ENCODE measurements at regions not wholly inside any gene's neighbourhood (a gene's known extent, or its start where the extent isn't known, plus 50 kb on each side); places are given as distances from the start of the nearest gene placed in this dataset.

GRCh38 chr5:116763987-116764866 lies 189.6 kb upstream of the SEMA6A start:
- Mint-ChIP-seq H3K27me3 (ENCODE audit: low read depth) (no peaks in the 10 kb centered on the region), H3K27ac (no peak overlapping the region), H3K4me3 (no peak overlapping the region), H3K9me3 (no peaks in the 10 kb centered on the region), H3K4me1 (peaks cover 58% of the 10 kb centered on the region), H3K36me3 (no peaks in the 10 kb centered on the region)
- no peak for DNase-seq (ENCODE audit: low spot score)
- ChIA-PET POLR2A (interaction anchor here (1.2 kb wide), 1 partner anchor 9 kb away, joined by 3 read pairs; no protein-coding TSS in a partner anchor), CTCF (interaction anchor here (1.1 to 1.3 kb wide), 3 partner anchors 9 to 690 kb away, joined by 3 read pairs; no protein-coding TSS in a partner anchor)
- TF ChIP-seq, protein P1, sequence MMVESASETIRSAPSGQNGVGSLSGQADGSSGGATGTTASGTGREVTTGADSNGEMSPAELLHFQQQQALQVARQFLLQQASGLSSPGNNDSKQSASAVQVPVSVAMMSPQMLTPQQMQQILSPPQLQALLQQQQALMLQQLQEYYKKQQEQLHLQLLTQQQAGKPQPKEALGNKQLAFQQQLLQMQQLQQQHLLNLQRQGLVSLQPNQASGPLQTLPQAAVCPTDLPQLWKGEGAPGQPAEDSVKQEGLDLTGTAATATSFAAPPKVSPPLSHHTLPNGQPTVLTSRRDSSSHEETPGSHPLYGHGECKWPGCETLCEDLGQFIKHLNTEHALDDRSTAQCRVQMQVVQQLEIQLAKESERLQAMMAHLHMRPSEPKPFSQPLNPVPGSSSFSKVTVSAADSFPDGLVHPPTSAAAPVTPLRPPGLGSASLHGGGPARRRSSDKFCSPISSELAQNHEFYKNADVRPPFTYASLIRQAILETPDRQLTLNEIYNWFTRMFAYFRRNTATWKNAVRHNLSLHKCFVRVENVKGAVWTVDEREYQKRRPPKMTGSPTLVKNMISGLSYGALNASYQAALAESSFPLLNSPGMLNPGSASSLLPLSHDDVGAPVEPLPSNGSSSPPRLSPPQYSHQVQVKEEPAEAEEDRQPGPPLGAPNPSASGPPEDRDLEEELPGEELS (CRISPR knock-in tag; IDR thresholded peaks at IDR 0.05): no peak
- TF ChIP-seq, protein P2, sequence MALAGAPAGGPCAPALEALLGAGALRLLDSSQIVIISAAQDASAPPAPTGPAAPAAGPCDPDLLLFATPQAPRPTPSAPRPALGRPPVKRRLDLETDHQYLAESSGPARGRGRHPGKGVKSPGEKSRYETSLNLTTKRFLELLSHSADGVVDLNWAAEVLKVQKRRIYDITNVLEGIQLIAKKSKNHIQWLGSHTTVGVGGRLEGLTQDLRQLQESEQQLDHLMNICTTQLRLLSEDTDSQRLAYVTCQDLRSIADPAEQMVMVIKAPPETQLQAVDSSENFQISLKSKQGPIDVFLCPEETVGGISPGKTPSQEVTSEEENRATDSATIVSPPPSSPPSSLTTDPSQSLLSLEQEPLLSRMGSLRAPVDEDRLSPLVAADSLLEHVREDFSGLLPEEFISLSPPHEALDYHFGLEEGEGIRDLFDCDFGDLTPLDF (CRISPR knock-in tag; IDR thresholded peaks at IDR 0.05): no peak
- TF ChIP-seq TCF7 (CRISPR knock-in tag; IDR thresholded peaks at IDR 0.05; ENCODE audit: low read depth) (no peak), JUN (CRISPR knock-in tag; IDR thresholded peaks at IDR 0.05) (no peak), RELA (CRISPR knock-in tag; IDR thresholded peaks at IDR 0.05; ENCODE audit: borderline replicate concordance) (no peak), E2F4 (CRISPR knock-in tag; IDR thresholded peaks at IDR 0.05; ENCODE audit: borderline replicate concordance, low read depth) (no peak)
- TF ChIP-seq, protein P3, sequence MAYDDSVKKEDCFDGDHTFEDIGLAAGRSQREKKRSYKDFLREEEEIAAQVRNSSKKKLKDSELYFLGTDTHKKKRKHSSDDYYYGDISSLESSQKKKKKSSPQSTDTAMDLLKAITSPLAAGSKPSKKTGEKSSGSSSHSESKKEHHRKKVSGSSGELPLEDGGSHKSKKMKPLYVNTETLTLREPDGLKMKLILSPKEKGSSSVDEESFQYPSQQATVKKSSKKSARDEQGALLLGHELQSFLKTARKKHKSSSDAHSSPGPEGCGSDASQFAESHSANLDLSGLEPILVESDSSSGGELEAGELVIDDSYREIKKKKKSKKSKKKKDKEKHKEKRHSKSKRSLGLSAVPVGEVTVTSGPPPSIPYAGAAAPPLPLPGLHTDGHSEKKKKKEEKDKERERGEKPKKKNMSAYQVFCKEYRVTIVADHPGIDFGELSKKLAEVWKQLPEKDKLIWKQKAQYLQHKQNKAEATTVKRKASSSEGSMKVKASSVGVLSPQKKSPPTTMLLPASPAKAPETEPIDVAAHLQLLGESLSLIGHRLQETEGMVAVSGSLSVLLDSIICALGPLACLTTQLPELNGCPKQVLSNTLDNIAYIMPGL (CRISPR knock-in tag; IDR thresholded peaks at IDR 0.05): no peak
- peak; percentile 52 for ATAC-seq

GRCh38 chr5:116759860-116760640 lies 185.4 kb upstream of the SEMA6A start:
- peaks cover 52% of the 10 kb centered on the region for H3K4me1 Mint-ChIP-seq
- peak overlapping the region; percentile 71 for H3K27ac Mint-ChIP-seq
- CTCF ChIA-PET: interaction anchor here (1.0 to 1.9 kb wide), 6 partner anchors 8 to 184 kb away, joined by 3 to 6 read pairs (median 4); no protein-coding TSS in a partner anchor
- POLR2A ChIA-PET: interaction anchor here (1.0 to 1.3 kb wide), 2 partner anchors 13 to 108 kb away, joined by 5 to 8 read pairs; no protein-coding TSS in a partner anchor
- no peak overlapping the region for H3K4me3 Mint-ChIP-seq
- DNase-seq (ENCODE audit: low spot score) (peak; percentile 31), ATAC-seq (peak; percentile 78)
- H3K27me3 Mint-ChIP-seq (ENCODE audit: low read depth): peaks cover 3% of the 10 kb centered on the region; the same call in 1 of the 2 replicates
- H3K36me3 Mint-ChIP-seq: peaks cover 25% of the 10 kb centered on the region
- TF ChIP-seq MYBL2 (CRISPR knock-in tag; IDR thresholded peaks at IDR 0.05) (0 out of 2 replicates have a peak, but pooled peaks have one; percentile 50), SP1 (CRISPR knock-in tag; conservative IDR thresholded peaks at IDR 0.05) (peak; percentile 46; the same call in 1 of the 2 replicates), JUN (CRISPR knock-in tag; IDR thresholded peaks at IDR 0.05) (no peak), TEAD1 (CRISPR knock-in tag; IDR thresholded peaks at IDR 0.05) (no peak), ZNF423 (CRISPR knock-in tag; IDR thresholded peaks at IDR 0.05) (peak; percentile 89), NFE2L1 (CRISPR knock-in tag; IDR thresholded peaks at IDR 0.05) (0 out of 2 replicates have a peak, but pooled peaks have one; percentile 23)
- H3K9me3 Mint-ChIP-seq: peaks cover 23% of the 10 kb centered on the region

DNA sequence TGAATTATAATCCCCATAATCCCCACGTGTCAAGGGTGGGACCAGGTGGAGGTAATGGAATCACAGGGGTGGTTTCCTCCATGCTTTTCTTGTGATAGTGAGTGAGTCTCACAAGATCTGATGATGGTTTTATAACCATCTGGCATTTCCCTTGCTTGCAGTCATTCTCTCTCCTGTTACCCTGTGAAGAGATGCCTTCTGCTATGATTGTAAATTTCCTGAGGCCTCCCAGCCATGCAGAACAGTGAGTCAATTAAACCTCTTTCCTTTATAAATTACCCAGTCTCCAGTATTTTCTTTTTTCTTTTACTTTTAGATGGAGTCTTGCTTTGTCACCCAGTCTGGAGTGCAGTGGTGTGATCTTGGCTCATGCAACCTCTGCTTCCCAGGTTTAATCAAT lies 182.7 kb upstream of the SEMA6A start:
- H3K27ac Mint-ChIP-seq: no peak overlapping the region
- no peak for TF ChIP-seq CTCF (IDR thresholded peaks at IDR 0.05)
- no peak for TF ChIP-seq ZNF512 (CRISPR knock-in tag; IDR thresholded peaks at IDR 0.05; ENCODE audit: borderline replicate concordance)
- TF ChIP-seq ZBTB43 (CRISPR knock-in tag; IDR thresholded peaks at IDR 0.05): no peak
- peaks cover 3% of the 10 kb centered on the region; the same call in 1 of the 2 replicates for H3K27me3 Mint-ChIP-seq (ENCODE audit: low read depth)
- POLR2A ChIA-PET: no interaction called here
- CTCF ChIA-PET: no interaction called here
- no peak overlapping the region for H3K4me3 Mint-ChIP-seq
- peaks cover 25% of the 10 kb centered on the region for H3K36me3 Mint-ChIP-seq
- peaks cover 26% of the 10 kb centered on the region for H3K9me3 Mint-ChIP-seq
- DNase-seq (ENCODE audit: low spot score) (no peak), ATAC-seq (no peak)
- peaks cover 71% of the 10 kb centered on the region for H3K4me1 Mint-ChIP-seq
